22Rv1 (cell line): ENCODE measurements at regions not wholly inside any gene's neighbourhood (a gene's known extent, or its start where the extent isn't known, plus 50 kb on each side); places are given as distances from the start of the nearest gene placed in this dataset.

Experiments
- ZFX ChIP-seq: fragments of 450-650 bp; IDR thresholded peaks from 2 replicates; pipeline ENCODE4 v1.6.1; 2017; ENCODE audit warnings: antibody characterized with exemption, borderline replicate concordance
- TF ChIP-seq, protein P1 (sequence below): fragments of 450-650 bp; IDR thresholded peaks from 2 replicates; pipeline ENCODE4 v1.5.1; 2017; ENCODE audit warnings: mild to moderate bottlenecking

DNA sequence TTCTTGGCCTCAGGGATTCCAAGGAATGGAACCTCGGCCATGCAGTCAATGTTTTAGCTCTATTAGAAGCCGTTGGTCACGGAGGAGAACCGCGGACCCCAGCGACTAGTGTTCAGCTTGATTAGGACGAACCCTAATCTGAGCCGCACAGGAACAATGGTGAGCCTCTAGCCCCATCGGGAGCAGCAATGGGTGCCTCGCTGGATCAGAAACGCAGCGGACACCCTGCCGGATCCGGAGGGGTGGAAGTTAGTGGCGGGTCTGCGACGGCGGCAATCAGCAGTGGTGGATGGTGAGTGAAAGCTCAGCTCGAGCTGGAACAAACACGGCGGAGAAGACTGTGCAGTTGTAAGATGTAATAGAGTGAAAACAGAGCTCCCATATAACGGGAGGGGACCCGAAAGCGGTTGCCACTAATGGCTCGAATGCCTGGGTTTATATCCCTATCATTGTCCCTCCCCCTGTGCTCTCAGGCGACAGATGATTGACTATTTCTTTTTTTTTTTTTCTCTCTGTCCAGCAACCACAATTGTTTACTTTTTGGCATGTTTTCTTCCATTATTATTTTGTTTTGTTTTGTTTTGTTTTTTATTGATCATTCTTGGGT lies 127.7 kb downstream of the ZNF664 start:
- TF ChIP-seq, protein P1, sequence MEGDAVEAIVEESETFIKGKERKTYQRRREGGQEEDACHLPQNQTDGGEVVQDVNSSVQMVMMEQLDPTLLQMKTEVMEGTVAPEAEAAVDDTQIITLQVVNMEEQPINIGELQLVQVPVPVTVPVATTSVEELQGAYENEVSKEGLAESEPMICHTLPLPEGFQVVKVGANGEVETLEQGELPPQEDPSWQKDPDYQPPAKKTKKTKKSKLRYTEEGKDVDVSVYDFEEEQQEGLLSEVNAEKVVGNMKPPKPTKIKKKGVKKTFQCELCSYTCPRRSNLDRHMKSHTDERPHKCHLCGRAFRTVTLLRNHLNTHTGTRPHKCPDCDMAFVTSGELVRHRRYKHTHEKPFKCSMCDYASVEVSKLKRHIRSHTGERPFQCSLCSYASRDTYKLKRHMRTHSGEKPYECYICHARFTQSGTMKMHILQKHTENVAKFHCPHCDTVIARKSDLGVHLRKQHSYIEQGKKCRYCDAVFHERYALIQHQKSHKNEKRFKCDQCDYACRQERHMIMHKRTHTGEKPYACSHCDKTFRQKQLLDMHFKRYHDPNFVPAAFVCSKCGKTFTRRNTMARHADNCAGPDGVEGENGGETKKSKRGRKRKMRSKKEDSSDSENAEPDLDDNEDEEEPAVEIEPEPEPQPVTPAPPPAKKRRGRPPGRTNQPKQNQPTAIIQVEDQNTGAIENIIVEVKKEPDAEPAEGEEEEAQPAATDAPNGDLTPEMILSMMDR, result no peak
- no peak for TF ChIP-seq ZFX
